Suppressor macrophage (primary cell): ENCODE measurements at regions not wholly inside any gene's neighbourhood (a gene's known extent, or its start where the extent isn't known, plus 50 kb on each side); places are given as distances from the start of the nearest gene placed in this dataset.

ENCODE experiments used
- DNase-seq, 4 experiments: peaks; one replicate each; pipeline ENCODE4 v3.0.0-alpha.2; 2020 to 2022

- no peak for DNase-seq
These were observed 87.8 kb downstream of the PMP22 start for GRCh38 chr17:15177343-15177742.

DNA sequence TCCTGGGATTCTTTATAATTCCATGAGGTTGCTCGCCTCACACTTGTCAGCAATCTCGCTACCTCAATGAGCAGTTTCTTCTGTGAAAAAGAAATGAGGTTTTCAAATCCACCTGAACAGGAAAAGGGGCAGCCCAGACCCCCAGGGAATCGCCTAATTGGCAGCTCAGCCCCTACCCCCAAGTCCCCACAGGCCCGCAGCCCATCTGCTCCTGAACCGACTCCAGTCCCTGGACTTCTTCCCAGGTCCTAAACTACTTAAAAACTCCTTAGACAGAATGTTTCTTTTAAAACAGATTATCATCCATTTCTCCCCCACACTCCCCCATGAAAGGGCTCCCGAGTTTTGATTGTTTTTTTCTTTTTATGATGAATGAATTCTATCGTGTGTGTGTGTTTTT lies 89.8 kb downstream of the PMP22 start:
- DNase-seq = no peak

GRCh38 chr17:15171167-15172047 lies 93.7 kb downstream of the PMP22 start:
- peak; percentile 69 to 86 (median 78) for DNase-seq

GRCh38 chr17:15169676-15170075 lies 95.5 kb downstream of the PMP22 start:
- no peak for DNase-seq

- no peak for DNase-seq
These were observed 96.7 kb downstream of the PMP22 start for GRCh38 chr17:15168379-15168778.

DNA sequence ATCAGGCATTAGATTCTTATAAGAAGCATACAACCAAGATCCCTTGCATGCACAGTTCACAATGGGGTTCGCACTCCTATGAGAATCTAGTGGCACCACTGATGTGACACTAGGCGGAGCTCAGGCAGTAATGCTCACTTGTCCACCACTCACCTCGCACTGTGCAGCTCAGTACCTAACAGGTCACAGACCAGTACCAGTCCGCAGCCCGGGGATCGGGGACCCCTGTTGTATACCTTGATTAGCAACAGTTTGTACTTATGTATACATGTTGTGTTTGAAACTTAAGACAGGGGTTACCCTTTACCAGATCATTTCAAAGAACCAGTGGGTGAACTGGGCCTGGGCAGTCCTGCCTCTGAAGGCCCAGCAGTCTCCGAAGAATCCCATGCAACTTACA lies 103.7 kb downstream of the PMP22 start:
- no peak for DNase-seq

DNA sequence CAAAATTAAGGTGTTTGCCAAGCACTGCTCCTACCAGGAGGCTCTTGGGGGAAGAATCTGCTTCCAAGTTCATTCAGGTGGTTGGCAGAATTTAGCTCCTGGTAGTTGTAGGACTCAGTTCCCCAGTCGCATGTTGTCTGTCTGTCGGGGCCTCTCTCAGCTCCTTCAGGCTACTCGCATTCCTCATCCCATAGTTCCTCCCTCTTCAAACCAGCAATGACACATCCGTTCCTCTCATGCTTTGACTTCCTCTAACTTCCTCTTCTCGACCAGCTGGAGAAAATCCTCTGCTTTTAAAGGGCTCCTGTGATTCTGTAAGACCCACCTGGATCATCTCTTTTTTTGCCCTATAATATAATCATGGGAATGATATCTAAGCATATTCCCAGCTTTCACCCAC lies 108.1 kb downstream of the PMP22 start:
- peak; percentile 47 to 73 (median 68) for DNase-seq

DNA sequence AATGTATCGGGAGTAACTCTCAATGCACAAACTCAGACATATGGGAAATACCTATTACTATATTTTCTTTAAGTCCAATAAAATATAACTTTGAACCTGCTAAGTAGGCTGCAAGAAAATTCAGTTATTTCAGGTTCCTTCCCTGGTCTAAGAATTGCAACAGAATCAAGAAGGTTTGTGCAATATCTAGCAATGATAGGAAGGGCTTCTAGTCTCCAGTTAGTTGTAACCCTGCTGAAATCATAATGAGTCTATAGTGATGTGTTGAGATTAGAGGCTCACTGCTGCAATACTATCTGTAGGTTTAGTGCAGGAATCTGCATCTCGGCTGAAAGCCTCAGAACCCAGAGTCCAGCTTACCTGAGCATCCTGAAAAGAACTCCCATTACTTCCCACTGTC lies 110.5 kb downstream of the PMP22 start:
- DNase-seq = peak in 2 of 4 experiments; percentile 51 to 55

DNA sequence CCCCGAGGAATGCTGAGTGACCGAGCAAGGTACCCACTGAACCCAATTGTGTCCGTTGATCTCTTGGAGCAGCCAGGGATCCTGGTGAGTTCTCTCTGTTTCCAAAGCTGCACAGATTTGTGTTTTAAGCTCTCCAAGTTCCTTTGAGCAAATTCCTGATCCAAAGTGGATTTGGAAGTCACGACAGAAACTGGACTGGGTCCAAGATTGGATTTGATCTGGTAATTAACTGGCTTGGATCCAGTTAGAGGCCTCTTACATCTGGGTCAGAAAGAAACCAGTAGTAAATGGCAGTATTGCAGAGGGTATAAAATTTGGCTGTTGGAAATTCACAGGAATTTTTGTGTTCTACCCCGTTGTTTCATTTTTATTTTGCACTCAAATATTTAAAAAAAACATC lies 119.5 kb downstream of the PMP22 start:
- DNase-seq = no peak

GRCh38 chr17:15143524-15143923 lies 121.6 kb downstream of the PMP22 start:
- DNase-seq = no peak

- no peak for DNase-seq
These were observed 130.8 kb downstream of the PMP22 start for GRCh38 chr17:15134363-15134762.

DNA sequence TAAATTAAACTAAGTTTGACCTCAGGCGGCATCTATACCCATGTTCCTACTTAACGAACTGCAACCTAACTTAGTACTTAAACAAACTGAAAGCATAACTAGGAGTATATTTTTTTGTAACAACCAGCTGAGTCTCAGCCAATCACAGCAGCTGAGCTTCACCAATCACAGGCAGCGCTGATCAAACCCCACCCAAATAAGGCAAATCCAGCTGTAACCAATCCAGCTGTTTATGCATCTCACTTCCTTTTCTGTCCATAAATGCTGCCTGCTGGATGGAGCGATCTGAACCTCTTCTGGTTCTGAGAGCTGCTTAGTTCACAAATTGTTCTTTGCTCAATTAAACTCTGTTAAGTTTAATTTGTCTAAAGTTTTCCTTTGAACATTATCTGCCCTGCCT lies 131.3 kb downstream of the PMP22 start:
- DNase-seq = no peak

DNA sequence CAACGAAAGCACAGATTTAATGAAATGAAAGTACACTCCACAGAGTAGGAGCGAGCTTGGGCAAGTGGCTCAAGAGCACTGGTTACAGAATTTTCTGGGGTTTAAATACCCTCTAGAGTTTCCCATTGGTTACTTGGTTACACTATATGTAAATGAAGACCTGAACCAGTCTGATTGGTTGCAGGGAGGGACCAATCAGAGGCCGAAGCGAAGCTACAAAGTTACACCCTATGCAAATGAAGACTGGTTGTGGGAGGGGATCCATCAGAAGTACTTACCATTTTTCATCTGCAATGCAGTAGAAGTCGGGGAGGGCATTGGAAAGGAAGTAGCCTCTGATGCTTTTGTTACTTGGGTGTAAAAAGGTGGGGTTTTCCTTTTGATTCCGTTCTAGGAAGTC lies 132.0 kb downstream of the PMP22 start:
- no peak for DNase-seq

DNA sequence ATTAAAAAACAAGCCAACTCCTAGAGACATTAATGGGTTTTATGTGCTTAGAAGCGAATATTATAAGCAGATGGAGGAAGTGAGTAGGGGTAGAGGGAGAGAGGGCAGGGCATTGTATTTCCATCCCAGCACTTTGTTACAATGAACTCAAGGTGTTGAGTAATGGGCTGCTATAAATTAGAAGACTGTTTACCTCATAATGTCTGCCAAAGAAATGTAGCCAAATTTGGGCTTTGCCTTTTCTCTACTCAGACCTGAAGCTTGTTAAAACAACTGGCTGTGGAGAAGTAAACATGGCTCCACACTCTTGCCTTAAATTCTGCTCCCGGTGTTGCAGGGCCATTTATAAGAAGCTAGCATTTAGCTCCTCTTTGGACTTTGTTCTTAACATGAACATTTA lies 134.7 kb downstream of the PMP22 start:
- no peak for DNase-seq

DNA sequence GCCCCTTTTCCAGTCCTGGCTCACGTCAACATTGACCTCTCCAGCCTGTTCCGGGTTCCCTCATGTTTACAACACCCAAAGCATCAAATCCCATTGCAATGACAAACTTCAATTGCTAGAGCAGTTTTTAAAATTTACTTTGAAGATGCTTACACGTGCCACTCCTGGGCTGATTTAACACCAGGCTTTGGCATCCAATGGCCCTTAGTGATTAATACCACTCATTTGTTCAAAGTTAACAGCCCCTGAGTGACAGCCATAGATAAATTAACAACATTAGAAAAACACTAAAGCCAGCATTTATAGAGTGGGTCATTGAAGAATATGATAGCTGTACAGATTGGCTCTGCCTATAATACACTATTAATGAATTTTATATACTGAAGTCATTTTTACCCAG lies 135.1 kb downstream of the PMP22 start:
- DNase-seq = no peak

DNA sequence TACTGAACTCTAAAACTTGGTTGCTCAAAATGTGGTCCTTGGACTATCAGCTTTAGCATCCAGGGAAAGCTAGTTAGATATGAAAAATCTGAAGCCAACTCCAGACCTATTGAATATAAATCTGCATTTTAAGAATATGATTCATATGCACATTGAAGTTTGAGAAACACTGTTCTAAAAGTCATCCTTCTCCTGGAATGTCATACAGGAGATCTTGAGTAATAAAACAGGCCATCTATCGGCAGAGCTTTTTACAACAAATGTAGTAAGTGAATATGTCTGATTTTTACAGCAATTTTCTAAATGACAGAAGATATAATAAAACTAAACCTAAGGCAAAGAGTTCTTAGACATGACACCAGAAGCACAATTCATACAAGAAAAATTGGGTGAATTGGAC lies 140.4 kb downstream of the PMP22 start:
- no peak for DNase-seq

DNA sequence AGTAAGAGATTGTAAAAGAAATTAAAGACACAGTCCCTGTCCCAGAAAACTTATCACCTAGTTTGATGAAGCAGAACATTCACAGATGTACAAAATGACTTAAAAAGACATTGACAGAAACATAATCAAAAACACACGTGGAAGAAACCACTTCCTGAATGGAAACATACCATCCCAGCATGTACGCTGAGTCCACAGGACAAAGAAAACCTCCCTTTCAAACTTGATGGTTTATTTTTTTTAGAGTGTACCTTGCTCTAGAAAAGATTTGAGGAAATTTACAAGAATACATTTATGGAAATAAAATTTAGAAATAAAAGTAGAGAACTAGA lies 140.9 kb downstream of the PMP22 start:
- no peak for DNase-seq

DNA sequence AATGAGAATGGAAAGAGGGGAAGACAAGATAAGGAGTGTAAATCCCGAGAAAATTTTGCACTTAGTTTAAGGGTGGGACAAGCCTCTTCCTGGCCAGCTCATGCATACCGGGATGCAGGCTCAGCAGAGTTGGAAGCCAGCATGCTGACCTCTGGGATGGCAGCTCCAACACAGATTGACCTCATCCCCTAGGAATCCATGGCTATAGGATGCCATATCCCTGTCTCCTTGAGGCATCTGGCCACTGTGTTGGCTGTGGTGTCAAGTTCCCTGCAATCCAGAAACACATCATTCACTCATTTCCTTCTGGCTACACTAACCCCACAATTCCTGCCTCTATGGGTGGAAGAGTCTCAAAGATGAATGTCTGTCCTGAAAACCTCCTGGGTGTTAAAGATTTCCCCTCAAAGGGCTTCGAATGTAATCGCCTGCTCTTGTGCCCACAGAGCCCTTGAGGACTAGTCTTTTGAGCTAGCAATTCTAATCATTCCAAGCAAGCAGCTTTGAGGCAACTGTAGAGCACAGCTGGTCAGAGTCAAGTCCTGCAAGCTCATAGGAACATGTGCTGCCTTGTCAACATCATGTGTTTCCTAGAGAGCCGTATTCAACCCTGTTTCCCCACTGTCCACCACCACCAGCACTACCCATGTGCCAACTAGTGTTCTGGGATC lies 141.4 kb downstream of the PMP22 start:
- no peak for DNase-seq

DNA sequence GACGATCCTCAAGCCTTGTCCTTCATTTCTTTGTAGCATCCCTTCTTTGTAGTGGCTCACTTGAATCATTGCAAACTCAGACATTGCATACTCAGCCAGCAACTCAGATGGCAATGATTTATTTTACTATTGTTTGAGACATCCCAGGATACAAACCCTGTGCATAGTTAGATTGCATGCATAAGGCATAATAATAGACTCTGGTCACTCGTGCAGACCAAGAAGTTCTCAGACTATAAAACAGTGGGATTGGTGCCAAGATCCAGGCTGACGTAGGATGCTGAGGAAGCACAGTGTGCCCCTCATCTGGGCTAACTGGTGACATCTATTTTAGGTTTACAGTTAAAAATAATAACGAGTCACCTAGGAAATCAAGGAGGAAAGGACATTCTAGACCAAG lies 142.3 kb downstream of the PMP22 start:
- DNase-seq = no peak

DNA sequence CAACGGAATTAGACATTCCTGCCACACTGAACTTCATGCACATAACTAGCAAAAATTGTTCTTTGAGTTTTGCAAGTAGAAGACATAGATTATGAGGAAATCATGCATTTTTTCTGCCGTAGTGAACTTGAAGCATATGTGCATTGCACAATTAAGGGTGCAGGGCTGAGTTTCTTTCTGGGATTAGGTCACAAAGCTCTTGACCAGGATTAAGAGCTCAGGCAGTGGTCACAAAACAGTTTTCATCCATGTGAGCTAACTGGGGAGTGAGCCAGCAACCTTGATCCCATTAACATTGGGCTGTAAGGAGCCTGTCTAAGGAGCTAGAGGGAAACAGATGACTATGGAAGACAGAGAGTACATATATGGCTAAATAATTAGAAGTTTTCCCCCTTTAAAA lies 143.7 kb downstream of the PMP22 start:
- no peak for DNase-seq

DNA sequence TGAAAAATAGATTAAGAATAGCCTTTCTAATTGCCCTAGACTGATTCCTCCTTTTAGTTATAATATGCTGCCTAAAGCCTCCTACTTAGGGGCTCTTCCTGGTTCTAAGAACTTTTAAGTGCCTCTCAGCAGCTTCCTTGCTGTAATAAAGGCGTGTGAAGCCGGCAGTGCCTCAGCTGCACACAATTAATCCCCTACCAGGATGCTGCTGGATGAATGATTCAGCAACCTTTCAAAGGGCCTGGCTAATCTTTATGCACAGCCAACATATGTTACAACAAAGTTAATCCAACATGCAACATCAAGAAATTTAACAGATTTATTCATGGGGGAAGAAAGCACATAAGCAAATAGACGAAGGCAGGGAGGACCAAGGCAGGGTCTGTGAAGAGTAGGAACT lies 145.2 kb downstream of the PMP22 start:
- DNase-seq = no peak

GRCh38 chr17:15117239-15117638 lies 147.9 kb downstream of the PMP22 start:
- DNase-seq = no peak

GRCh38 chr17:15112846-15113617 lies 152.1 kb downstream of the PMP22 start:
- no peak for DNase-seq

DNA sequence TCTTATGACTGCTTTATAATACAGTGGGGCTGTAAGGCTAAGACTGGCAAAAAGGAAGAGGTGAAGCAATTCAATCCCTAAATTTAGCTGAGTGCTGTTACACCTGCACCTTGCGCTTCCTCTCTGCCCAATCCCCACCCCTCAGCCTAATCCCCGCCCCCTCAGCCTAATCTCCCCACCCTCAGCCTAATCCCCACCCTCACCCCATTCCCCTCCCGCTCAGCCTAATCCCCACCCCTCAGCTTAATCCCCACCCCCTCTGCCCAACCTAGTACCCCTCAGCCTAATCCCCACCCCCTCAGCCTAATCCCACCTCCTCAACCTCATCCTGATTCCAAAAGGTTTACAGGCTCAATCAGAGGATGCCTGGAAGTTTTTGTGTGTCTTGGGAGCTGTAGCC lies 155.5 kb downstream of the PMP22 start:
- no peak for DNase-seq
